Upper lobe of left lung (tissue), 4 donors: ENCODE measurements at regions not wholly inside any gene's neighbourhood (a gene's known extent, or its start where the extent isn't known, plus 50 kb on each side); places are given as distances from the start of the nearest gene placed in this dataset.

Experiments
- CTCF ChIP-seq, 6 experiments: fragments of 450-650 bp in 4 of 6; fragments of 200-600 bp in 2 of 6; sonication (generic) in 2 of 6; IDR thresholded peaks; one replicate each; pipeline ENCODE4 v1.5.1; 2016 to 2019; ENCODE audit warnings: antibody characterized with exemption in 6 of 6
- EP300 ChIP-seq, 4 donors: sonication (generic); formaldehyde crosslinking; IDR thresholded peaks; one replicate each; pipeline ENCODE4 v1.5.1; 2017; ENCODE audit warnings: antibody characterized with exemption in 4 of 4, control low read depth in 2 of 4
- POLR2A ChIP-seq, 4 donors: fragments of 450-650 bp; IDR thresholded peaks; one replicate each; pipeline ENCODE4 v1.5.1; 2016 to 2017; ENCODE audit warnings: antibody characterized with exemption in 4 of 4, mild to moderate bottlenecking in 2 of 4
- POLR2AphosphoS5 ChIP-seq, 2 donors: sonication (generic); formaldehyde crosslinking; IDR thresholded peaks; one replicate each; pipeline ENCODE4 v1.5.1; 2017; ENCODE audit warnings: antibody characterized with exemption in 2 of 2

DNA sequence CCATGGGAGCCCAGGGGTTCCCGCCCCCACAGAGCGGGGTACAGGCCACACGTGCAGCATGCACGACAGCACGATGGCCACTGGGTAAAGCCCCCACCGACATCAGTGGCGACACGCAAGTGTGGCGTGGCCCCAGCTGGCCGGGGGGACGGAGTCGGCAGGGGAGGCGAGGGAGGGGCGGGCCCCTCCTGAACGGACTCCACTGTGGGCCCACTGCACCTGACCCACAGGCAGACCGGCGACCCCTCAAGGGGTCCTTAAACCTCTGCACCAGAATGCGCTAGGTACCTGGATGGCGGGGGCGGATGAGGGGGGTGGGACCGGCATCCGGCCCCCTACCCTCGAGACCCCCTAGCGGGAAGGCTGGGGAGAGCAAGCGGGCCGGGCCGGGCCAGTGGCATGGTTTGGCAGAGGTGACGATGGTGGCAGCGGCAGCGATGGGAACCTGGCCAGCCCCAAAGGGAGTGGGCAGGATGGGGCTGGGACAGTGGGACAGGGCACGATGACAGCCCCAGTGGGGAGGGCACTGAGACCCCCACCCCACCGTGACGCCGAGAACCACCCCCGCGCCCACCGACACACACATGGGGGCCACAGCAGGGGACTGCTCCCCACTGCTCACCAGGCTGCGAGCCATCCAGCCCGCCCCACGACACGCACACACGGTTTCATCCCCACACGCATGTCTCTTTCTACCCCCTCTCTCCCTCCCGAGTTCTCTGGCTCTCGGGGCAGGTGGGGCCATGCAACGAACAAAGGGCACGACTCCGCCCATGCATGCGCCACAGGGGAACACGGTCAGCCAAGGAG is 91.9 kb upstream of the ANKRD30BL start:
- no peak for TF ChIP-seq CTCF (IDR thresholded peaks at IDR 0.05)
- TF ChIP-seq POLR2A (IDR thresholded peaks at IDR 0.05) = no peak
- no peak for TF ChIP-seq POLR2AphosphoS5 (IDR thresholded peaks at IDR 0.05)
- TF ChIP-seq EP300 (IDR thresholded peaks at IDR 0.05) = no peak
